ENCODE measurements at regions not wholly inside any gene's neighbourhood (a gene's known extent, or its start where the extent isn't known, plus 50 kb on each side); places are given as distances from the start of the nearest gene placed in this dataset.
"Not testable (repeated sequence)": the region's sequence is repeated elsewhere in the genome, so short reads cannot be mapped to it uniquely, and the experiment has no call there.

DNA sequence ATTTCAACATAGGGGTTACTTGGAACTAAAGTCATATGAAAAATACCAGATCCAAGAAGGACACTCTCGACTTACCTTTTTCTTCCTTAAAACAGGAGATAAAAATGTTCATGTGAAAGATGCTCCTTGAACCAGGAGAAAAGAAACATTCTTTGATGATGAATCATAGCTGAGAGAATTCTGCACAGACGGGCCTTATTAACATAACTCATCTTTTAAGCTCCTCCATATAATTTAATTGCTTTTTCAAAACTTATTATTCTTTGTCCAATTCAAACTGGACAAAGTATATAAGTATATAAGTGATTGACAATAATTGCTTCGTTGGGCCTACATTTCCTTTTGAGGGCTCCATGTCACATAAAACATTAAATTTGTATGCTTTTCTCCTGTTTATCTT lies 945.2 kb upstream of the C9orf72 start:
- DNase-seq, result no peak

DNA sequence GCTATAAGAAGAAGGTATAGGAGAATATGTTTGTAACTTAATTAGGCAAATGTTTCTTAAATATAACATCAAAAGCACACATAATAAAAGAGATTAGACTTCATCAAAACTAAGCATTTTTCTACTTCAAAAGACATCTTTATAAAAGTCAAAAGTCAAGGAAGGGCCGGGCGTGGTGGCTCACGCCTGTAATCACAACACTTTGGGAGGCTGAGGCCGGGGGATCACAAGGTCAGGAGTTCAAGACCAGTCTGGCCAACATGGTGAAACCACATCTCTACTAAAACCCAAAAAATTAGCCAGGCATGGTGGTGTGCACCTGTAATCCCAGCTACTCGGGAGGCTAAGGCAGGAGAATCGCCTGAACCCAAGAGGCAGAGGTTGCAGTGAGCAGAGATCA lies 951.0 kb upstream of the C9orf72 start:
- not testable (repeated sequence) for DNase-seq

DNA sequence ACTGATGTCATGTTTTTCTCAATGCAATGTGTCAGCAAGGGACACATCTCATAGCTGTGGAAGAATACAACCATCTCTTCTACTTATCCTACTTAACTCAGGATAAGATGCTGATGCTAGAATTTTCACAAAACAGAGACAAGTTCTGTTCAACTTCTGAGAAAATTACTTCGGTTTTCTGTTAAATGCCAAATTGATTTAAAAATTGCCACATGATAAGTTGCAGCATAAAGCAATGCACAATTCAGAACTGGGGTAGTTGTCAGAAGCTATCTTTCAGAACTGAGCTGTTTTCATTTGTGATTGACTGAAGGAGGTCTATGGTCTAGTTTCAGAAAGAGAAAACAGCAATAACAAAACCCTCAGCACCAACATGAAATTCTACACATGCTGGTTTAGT lies 954.8 kb upstream of the C9orf72 start:
- DNase-seq, result no peak

DNA sequence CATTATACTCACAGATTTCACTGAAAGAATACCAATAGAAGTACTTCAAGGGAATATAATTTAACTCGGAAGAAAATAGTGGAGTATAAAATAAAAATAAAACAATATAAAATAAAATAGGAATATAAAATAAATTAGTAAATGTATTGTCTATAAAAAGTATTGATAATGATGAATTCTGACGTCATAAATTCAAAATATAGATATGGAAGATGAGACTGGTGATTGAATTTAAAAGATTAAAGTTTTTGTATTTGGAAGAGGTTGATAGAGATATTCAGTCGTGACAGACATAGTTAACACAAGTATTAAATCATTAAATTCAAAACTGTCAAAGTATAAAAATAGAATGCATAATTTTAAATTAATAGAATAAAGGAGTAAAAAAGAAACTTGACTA lies 964.9 kb upstream of the C9orf72 start:
- no peak for DNase-seq

DNA sequence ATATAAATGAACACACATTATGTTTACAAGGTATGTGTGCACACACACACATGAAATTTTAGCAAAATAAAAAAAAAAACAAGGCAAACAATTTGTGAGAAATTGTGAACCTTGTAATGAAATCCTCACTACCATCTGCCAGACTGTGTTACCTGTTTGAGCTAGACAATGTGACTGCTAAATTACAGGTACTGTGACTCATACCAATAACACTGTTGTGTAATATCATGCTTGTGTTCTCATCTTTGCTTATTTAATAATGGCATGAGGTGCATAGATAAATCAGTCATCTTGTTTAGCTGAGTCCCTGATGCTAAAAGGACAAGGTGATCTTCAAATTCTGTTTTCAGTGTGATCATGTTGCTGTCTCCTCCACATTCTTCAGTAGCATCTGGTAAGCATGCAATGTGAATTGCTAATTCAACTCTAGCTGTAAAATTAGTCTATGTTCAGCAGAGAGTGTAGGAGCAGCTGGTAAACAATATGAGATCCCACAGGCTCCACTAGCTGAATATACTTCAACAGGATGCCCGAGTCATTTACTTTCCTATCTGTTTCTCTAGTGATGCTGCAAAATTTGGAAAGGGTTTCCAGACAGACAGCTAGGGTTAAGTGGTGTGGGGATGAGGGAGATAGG lies 966.3 kb upstream of the C9orf72 start:
- DNase-seq, result no peak

DNA sequence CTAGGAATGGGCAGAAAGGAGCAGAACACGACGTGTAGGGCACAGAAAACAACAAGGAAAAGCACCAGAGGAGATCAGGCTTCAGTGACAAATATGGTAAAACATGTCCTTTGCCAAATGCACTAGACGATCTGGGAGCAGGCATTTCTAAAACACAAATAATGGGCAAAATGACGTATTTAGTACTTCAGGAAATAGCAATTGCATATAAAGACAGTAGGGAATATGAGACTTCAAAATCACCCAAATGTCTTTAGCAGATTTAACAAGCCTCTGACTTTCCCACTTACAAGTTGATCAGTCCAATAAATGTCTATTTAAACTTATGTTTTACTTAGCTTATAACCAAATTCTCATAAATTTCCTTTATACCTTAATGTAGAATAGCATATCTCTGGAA lies 969.6 kb upstream of the C9orf72 start:
- DNase-seq, result no peak

DNA sequence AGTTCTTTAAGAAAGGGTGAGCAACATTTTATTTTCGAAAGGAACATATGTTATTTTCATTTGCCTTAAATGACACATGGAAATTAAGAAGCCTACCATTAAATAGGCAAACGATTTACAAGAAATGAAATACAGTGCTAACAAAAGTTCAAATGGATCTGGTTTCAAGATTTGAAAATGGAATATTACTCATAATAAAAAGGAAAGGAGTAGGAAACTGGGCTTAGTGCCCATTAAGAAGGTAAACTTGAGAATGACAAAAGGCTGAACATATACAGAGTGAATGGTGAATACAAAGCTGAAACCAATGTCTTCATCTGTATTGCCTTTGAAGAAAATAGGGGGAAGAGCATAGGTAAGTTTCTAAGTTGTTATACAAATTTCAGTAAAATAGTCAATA lies 974.2 kb upstream of the C9orf72 start:
- DNase-seq, result no peak

DNA sequence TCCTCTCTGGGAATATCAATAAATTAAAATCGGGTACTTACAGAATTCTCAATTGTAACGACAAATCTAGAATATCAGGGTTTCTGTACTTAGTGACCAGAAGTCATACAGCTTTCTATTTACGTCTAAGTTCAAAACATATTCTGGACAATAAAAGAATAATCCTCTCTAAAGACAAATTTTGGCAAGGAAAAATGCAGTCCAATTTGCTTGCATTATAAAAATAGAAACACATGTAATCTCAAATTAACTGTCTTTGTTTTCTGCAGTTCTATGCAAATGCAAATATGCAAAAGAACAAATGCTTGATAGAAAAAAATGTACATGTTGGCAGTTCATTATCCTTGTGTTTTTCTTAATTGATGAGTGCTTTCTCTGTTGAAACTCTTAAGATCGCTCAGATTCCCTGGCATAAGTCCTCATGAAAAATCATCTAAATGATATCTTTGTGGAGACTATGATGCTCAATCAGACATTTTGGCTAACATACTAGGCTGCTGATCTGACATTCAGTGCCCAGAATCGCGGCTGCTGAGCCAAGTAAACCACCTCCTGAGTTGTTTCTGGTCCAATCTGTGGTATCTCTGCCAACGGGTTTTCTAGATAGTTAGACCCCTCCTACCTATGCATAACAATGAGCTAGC lies 990.1 kb upstream of the C9orf72 start:
- no peak for DNase-seq

DNA sequence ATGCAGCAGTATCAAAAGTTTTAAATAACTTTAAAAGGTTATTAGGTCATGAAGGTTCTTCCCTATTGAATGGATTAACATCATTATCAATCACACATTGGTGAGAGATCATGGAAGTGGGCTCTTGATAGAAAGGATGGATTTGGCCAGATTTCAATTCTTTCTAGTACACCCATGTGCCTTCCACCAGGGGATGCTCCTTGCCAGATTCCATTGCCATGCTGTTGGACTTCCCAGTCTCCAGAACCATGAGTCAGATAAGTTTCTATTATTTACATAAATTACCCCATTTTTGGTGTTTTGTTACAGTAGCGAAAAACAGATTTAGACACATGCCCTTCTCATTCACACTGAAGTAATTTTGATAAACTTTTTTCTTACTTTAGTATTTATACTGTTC lies 1010.6 kb upstream of the C9orf72 start:
- no peak for DNase-seq

DNA sequence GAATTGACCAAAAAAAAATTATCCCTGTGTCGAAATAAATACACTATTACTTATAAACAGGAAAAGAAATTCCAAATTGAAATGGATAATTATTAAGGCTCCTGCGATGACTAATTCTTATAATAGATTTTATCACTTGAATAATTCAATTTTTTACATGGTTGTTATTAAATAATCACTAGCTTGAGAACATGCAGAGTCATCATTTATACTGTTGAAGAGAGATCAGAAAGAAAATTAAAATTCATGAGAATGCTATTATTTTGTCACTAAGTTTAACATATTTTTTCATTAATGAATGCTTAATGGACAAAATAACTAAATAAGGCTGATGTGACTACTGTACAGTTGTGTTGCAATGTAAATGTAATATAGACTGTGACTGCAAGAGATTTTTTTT lies 1011.3 kb upstream of the C9orf72 start:
- no peak for DNase-seq

DNA sequence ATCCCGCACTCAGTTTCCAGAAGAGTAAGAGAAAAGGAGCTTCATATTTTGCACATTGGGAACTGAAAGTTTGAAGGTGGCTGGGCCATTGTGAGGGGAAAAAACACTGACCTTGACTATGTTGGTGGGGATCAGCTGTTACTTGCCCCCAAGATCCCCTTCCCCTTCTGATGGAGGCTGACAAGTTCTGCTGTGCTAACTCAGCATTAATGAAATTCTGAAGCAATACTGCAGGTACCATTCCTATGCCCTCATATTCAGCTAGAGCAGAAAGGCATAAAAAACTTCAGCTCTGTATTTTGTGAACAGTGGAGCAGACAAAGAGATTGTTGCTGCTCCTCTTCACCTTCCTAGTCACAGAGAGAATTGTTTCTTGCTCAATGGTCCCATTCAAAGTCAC lies 1013.8 kb upstream of the C9orf72 start:
- no peak for DNase-seq

DNA sequence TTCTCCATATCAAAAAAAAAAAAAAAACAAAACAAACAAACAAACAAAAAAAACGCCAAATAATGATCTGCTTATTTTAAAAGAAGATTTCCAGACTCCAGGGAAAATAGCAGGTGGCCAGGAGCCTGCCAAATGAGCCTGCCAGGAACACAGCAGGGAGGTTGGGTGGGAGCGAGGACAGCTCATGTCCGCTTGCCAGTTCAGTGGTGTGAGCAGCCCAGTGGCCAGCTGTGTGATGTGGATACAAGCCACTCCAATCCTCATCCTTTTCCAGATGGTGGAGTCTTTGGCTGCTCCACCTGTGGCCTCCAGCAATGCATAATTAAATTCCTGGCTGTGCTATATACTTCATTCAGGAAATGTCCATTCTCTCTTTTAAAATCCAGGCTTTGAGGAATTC lies 1025.1 kb upstream of the C9orf72 start:
- no peak for DNase-seq

DNA sequence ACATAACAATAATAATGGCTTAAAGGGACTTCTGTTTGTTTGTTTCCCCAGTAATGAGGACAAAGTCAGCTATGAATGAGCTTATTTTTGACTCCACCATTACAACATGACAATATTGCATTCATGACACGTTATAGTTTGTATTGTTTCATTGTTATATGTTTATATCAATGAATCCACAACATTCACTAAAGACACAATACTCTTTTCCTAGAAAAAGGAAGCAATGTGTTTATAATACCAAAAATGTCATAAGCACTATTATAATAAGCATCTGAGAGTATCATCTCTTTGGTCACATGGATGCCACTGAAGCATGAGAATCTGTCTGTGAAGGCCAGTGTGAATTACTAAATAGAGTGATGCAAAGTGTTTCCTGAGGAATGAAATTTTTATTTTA lies 1026.9 kb upstream of the C9orf72 start:
- no peak for DNase-seq

DNA sequence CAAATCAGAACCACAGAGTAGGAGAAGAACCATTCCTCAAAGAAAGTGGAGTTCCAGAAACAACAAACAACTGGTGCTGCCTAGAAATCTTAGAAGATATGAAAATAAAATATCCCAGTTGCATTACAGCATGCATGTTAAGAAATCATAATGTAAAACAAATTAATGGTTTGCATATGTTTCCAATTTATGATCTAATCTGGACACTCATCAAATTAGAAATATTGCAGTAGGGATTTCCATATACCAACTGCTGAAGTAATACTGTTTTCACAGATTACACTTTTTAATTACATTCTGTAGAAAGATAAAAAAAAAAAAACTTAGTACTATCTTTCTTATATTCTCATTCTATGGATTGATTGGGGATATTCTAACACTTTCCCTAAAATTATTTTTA lies 1034.6 kb upstream of the C9orf72 start:
- no peak for DNase-seq

DNA sequence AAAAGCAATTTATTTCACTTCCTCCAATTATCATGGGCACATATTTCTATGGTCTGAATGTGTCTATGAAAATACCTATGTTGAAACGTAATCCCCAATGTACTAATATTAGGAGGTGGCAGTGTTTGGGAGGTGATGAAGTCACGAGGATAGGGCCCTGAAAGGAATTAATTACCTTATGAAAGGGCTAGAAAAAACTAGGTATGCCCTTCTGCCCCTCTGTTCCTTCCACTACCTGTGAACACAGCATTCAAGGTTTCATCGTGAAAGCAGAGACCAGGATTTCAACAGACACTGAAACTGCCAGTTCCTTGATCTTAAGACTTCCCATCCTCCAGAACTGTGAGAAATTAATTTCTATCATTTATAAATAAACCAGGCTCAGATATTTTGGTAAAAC lies 1037.1 kb upstream of the C9orf72 start:
- DNase-seq, result no peak

DNA sequence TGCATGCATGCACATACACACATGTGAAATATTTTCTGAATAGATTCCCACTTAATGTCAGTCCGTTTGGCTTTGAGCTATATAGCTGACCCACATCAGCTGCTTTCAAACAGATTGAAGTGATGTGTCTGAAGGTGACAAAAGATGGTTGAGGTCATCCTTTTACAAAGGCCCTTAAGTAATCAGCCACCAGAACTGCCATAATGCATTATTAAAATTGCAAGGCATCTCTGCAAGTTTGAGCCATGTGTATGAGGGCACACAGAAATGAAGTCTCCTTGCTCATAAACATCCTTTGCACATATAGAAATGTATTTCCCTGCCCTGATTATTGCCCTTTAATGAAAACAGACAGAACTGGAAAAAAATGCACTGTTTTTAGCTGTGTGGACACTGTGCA lies 1043.0 kb upstream of the C9orf72 start:
- DNase-seq, result no peak

DNA sequence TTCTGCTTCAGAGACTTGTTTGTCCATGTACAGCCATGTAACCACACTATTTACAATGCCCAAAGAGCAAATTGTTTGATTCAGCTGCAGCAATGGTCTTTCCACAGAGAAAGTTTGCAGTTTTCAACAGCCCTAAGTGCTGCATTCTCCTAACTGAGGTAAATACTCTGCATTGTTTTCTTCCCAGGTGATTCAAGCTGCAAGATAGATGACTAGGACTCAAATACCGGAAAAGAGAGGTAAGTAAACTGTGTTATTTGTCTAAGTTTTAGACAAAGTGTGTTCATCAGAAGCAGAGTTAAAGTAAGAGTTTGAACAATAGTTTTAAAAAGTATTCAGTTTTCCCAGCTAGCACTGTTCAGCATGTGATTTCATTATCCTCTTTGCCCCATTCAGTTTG lies 1046.7 kb upstream of the C9orf72 start:
- DNase-seq, result no peak

DNA sequence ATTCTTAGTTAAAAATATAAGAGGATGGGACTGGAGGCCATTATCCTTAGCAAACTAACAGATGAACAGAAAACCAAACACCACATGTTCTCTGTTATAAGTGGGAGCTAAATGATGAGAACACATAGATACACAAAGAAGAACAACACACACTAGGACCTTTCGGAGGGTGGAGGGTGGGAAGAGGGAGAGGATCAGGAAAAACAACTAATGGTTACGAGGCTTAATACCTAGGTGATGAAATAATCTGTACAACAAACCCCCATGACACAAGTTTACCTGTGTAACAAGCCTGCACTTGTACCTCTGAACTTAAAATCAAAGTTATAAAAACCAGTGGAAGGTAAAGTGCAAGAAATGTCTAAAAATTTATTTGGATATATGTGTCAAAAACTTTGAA lies 1047.4 kb upstream of the C9orf72 start:
- DNase-seq, result no peak

DNA sequence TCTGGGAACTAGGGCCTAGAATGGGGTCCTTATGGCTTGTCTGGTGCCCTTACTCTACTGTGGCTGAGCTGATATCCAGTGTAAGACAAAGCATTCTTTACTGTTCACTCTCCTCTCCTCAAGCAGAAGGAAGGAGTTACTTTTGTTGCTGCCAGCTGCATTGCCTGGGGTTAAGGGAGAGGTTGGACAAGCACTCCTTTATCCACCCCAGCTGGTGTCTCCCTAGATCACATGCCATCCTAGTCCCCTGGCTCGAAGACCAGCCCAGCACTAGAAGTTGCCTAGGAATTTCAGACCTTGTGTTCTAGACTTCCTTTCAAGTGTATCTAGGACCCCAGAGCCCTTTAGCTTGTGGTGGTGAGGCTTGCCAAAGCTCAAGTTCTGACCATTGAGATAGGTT lies 1051.5 kb upstream of the C9orf72 start:
- DNase-seq, result no peak

DNA sequence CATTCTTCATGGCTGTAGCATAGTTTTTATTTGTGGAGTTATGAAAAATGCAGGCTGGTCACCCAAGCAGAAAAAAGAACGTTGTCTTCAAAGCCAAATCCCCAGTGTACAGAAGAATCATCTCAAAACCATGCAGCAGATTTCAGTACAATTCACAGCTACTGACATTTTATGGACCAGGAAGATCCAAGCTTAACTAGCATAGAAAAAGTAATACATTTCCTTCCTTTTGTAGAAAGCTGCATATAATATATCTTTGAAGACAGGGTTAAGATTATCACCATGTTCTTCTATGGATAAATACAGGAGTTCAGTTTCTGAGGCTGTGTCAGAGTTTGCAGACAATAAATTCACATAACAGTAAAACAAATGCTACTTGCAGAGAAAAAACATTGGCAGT lies 1054.8 kb upstream of the C9orf72 start:
- DNase-seq, result no peak

DNA sequence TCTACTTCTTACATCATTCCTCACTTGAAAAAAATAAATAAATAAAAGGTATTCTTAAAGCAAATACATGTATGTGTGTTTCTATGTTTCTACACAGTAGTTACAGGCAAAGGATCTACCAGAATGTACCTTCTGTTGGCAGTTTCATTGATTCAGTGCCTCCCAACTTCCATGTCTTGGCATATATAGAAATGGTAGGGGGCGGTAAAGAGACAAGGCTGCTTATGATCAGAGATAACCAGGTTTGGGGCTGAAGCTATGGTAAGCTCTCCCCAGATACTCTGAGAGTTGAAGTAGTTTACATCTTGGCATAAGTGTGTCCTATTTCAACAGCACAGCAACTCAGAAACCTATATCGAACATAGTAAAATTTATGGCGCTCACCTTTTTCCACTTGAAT lies 1075.4 kb upstream of the C9orf72 start:
- no peak for DNase-seq

DNA sequence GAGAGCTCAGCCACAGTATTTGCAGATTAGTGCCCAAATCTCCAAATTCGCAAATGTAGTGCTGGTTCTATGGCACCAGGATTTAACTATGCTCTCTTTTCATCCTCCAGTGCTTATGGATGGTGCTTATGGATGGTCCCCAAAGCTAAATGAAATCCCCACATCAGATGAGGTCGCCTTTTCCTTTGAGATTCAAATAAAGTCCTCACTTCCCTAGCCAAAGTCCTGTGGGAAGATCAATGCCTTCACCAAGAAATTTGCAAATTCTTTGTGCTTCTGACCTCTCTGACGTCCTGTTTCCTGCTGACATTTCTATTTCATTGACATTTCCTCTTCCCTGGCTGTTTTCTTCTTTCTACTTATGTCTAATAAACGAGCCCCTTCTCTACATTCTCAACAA lies 1077.0 kb upstream of the C9orf72 start:
- no peak for DNase-seq

DNA sequence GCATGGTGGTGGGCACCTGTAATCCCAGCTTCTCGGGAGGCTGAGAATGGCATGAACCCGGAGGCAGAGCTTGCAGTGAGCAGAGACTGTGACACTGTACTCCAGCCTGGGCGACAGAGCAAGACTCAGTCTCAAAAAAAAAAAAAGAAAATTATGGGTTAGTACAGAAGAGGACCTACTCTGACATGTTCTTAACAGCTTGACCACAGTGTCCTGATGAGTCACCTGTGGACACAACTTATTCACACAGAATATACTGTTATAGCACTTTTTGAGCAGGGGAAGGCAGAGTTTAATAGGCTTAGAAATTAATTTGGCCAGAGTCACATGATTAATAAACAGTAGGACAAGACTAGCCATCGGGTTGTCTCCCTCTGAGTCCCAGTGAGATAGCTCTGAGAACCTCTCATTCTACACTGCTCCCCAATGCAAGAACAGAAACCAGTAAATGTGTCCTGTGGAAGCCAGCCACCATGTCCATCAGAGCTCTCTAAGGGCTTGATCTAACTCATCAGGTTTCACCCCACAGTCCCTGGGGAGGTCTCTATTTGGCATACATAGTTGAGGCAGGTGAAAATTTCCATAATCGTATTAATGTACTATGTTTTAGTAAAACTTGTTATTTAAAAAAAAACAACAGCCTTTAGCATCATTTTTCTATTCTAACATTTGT lies 1077.9 kb upstream of the C9orf72 start:
- DNase-seq, result no peak

DNA sequence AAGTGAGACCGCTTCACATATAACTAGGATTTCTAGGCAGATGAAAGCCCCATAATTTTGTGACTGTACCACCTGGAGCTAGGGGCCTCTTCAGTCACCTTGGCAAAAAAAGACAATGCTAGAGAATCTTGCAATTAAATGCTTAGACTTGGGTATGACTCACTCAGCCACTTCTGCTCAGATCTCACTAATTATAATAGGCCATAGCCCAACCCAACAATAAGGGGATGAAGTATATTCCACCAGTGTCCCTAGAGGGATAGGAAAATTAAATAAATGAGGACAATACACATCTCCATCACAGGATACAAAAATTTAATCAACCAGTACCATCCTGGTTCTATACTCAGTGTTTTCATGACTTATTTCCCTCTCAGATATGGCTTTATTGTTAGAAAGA lies 1079.9 kb upstream of the C9orf72 start:
- DNase-seq, result no peak

DNA sequence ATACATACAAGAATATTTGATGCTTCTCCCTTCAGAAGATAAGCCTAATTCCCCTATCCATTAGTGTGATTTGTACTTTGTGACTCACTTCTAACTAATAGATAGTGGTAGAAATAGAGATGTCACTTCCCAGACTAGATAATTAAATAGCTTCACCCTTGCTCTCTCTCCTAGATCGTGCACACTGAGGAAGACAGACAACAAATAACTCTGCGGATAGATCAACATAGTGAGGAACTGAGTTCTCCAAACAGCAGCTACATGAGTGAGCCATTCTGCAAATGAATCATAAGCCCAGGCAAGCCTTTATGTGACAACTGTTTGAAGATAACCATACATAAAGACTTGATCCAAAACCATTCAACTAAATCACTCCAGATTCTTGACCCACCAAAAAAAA lies 1083.4 kb upstream of the C9orf72 start:
- no peak for DNase-seq
